Kasumi-1 (cell line): ENCODE measurements at regions not wholly inside any gene's neighbourhood (a gene's known extent, or its start where the extent isn't known, plus 50 kb on each side); places are given as distances from the start of the nearest gene placed in this dataset.

Experiments used
- DNase-seq, 2 experiments: peaks; one replicate each; lab custom pipeline; 2025; lab: John Stamatoyannopoulos, UW

GRCh38 chr6:109918227-109918626 lies 59.9 kb upstream of the GPR6 start:
- DNase-seq, result no peak

GRCh38 chr6:109920911-109921310 lies 57.2 kb upstream of the GPR6 start:
- no peak for DNase-seq

GRCh38 chr6:109922851-109923250 lies 55.3 kb upstream of the GPR6 start:
- no peak for DNase-seq

- DNase-seq, result no peak
Measured at GRCh38 chr6:109925075-109925474, 53.0 kb upstream of the GPR6 start.

- no peak for DNase-seq
Measured at GRCh38 chr6:109927052-109927451, 51.1 kb upstream of the GPR6 start.
